NCI-H128 (cell line): ENCODE measurements at regions not wholly inside any gene's neighbourhood (a gene's known extent, or its start where the extent isn't known, plus 50 kb on each side); places are given as distances from the start of the nearest gene placed in this dataset.

Source experiments
- DNase-seq: peaks from one replicate; lab custom pipeline; 2025; ENCODE audit not compliant: unreplicated experiment; lab: John Stamatoyannopoulos, UW

- no peak for DNase-seq
Observed at GRCh38 chr7:33725111-33726025, 180.0 kb upstream of the BMPER start.

- DNase-seq: no peak
Observed at GRCh38 chr7:33726582-33726981, 178.8 kb upstream of the BMPER start.

GRCh38 chr7:33727315-33727714, 178.0 kb upstream of the BMPER start:
- no peak for DNase-seq

GRCh38 chr7:33728873-33729551, 176.3 kb upstream of the BMPER start:
- DNase-seq: no peak

GRCh38 chr7:33729726-33730125, 175.6 kb upstream of the BMPER start:
- DNase-seq: no peak

GRCh38 chr7:33730958-33731357, 174.4 kb upstream of the BMPER start:
- DNase-seq: no peak

GRCh38 chr7:33731912-33732311, 173.4 kb upstream of the BMPER start:
- no peak for DNase-seq

- no peak for DNase-seq
Observed at GRCh38 chr7:33732462-33732861, 172.9 kb upstream of the BMPER start.

- DNase-seq: no peak
Observed at GRCh38 chr7:33733870-33734650, 171.3 kb upstream of the BMPER start.

- no peak for DNase-seq
Observed at GRCh38 chr7:33735403-33735802, 169.9 kb upstream of the BMPER start.

- no peak for DNase-seq
Observed at GRCh38 chr7:33736521-33737221, 168.7 kb upstream of the BMPER start.

- DNase-seq: no peak
Observed at GRCh38 chr7:33738260-33738935, 166.9 kb upstream of the BMPER start.

GRCh38 chr7:33739286-33739685, 166.1 kb upstream of the BMPER start:
- DNase-seq: no peak

- no peak for DNase-seq
Observed at GRCh38 chr7:33742521-33742920, 162.8 kb upstream of the BMPER start.

- DNase-seq: no peak
Observed at GRCh38 chr7:33742999-33743587, 162.2 kb upstream of the BMPER start.

- DNase-seq: no peak
Observed at GRCh38 chr7:33743594-33743993, 161.7 kb upstream of the BMPER start.

GRCh38 chr7:33744293-33745075, 160.9 kb upstream of the BMPER start:
- DNase-seq: no peak

- no peak for DNase-seq
Observed at GRCh38 chr7:33745934-33746333, 159.4 kb upstream of the BMPER start.

GRCh38 chr7:33748793-33749192, 156.5 kb upstream of the BMPER start:
- DNase-seq: no peak
